PFSK-1 (cell line): ENCODE measurements at regions not wholly inside any gene's neighbourhood (a gene's known extent, or its start where the extent isn't known, plus 50 kb on each side); places are given as distances from the start of the nearest gene placed in this dataset.

Experiments used
- FOXP2 ChIP-seq: optimal IDR thresholded peaks from 2 replicates; pipeline ENCODE3; 2011; ENCODE audit warnings: borderline replicate concordance, control low read depth, inconsistent platforms; ENCODE audit not compliant: insufficient read depth; ENCODE audit errors: extremely low read length, extremely low read depth
- POLR2AphosphoS5 ChIP-seq: IDR thresholded peaks from 2 replicates; pipeline ENCODE4 v1.6.1; 2012; ENCODE audit warnings: low read depth, mild to moderate bottlenecking, control low read depth, low read length, moderate library complexity
- SIN3A ChIP-seq: IDR thresholded peaks from 2 replicates; pipeline ENCODE4 v1.6.1; 2012; ENCODE audit warnings: mild to moderate bottlenecking, low read length, moderate library complexity, borderline replicate concordance; ENCODE audit not compliant: insufficient read depth
- TAF1 ChIP-seq: IDR thresholded peaks from 2 replicates; pipeline ENCODE4 v1.6.1; 2012; ENCODE audit warnings: low read length, control low read depth, borderline replicate concordance; ENCODE audit not compliant: insufficient read depth
- TF ChIP-seq, protein P1 (sequence below), 2 experiments: IDR thresholded peaks; 2 replicates each; pipeline versions ENCODE4 v1.6.1 to v1.8.0; 2011 to 2012; ENCODE audit warnings: low read depth in 2 of 2, low read length in 2 of 2, control low read depth in 1 of 2, inconsistent platforms in 1 of 2, mild to moderate bottlenecking in 1 of 2, moderate library complexity in 1 of 2; ENCODE audit not compliant: insufficient read depth in 1 of 2

DNA sequence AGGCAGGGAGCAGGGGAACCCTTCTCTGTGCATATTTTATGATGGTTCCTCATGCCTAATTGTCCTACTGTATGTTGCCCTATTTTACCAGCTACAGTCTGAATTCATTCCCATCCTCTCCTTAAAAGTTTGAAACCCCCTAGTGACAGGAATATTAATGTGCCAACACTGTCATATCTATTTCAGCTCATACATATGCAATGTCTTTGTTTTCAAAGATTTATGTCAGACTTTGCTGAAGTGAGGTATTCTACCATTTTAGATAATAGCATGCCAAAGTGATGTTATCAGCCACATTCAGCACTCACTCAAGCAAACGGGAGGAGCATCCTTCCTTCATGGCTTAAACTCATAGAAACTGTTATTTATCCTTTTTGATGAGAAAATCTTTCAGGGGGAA lies 696.5 kb downstream of the NR2F1-AS1 start:
- TF ChIP-seq TAF1: no peak

DNA sequence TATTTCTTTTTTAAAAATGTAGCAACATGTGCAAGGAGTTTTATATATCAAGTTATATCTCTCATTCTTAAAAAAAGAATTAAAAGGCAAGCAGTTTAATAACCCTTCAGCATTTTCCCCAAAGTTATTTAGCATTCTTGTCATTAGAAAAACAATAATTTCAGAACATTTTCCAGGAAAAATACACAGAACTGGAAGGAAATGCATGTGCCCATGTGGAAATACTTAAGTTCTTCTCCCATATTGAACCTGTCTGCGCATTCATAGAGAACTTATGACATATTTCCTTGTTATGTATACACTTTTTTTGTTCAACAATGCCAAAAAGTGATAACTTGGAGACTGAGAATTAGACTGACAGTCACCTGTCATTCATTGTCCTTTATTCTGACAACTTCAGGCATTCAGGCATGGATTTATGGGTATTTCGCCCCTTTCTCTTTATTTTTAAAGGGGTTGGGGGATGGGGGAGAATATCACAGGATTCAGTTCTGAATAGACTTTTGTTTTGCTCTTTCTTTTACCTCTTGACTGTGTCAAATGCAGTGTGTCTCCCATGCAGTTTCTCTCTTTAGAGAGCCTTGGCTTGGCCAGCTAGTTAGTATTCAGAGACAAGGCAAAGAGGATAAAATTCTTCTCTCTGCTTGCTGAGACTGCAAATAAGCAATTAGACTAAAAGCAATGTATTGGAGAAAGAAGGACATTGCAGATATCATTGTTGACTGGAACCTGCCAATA lies 701.0 kb downstream of the NR2F1-AS1 start:
- TF ChIP-seq POLR2AphosphoS5: no peak
- no peak for TF ChIP-seq TAF1
- no peak for TF ChIP-seq SIN3A

DNA sequence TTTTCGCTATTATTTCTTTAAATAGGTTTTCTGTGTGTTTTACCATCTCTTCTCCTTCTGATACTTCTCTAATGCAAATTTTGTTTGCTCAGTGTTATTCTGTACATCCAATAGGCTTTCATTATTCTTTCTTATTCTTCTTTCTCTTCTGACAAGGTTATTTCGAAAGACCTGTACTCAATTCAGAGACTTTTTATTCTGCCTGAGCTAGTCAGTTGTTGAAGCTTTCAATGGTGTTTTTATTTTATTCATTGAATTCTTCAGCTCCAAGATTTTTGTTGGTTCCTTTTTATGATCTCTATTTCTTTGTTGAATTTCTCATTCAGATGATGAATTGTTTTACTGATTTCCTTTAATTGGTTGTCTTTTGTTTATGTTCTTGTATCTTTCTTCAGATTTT lies 706.2 kb downstream of the NR2F1-AS1 start:
- TF ChIP-seq FOXP2 (no peak), POLR2AphosphoS5 (no peak), SIN3A (no peak), TAF1 (no peak)
- TF ChIP-seq, protein P1, sequence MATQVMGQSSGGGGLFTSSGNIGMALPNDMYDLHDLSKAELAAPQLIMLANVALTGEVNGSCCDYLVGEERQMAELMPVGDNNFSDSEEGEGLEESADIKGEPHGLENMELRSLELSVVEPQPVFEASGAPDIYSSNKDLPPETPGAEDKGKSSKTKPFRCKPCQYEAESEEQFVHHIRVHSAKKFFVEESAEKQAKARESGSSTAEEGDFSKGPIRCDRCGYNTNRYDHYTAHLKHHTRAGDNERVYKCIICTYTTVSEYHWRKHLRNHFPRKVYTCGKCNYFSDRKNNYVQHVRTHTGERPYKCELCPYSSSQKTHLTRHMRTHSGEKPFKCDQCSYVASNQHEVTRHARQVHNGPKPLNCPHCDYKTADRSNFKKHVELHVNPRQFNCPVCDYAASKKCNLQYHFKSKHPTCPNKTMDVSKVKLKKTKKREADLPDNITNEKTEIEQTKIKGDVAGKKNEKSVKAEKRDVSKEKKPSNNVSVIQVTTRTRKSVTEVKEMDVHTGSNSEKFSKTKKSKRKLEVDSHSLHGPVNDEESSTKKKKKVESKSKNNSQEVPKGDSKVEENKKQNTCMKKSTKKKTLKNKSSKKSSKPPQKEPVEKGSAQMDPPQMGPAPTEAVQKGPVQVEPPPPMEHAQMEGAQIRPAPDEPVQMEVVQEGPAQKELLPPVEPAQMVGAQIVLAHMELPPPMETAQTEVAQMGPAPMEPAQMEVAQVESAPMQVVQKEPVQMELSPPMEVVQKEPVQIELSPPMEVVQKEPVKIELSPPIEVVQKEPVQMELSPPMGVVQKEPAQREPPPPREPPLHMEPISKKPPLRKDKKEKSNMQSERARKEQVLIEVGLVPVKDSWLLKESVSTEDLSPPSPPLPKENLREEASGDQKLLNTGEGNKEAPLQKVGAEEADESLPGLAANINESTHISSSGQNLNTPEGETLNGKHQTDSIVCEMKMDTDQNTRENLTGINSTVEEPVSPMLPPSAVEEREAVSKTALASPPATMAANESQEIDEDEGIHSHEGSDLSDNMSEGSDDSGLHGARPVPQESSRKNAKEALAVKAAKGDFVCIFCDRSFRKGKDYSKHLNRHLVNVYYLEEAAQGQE (IDR thresholded peaks at IDR 0.05; ENCODE audit: insufficient read depth in 1 of 2, low read depth in 2 of 2, low read length in 2 of 2): no peak

DNA sequence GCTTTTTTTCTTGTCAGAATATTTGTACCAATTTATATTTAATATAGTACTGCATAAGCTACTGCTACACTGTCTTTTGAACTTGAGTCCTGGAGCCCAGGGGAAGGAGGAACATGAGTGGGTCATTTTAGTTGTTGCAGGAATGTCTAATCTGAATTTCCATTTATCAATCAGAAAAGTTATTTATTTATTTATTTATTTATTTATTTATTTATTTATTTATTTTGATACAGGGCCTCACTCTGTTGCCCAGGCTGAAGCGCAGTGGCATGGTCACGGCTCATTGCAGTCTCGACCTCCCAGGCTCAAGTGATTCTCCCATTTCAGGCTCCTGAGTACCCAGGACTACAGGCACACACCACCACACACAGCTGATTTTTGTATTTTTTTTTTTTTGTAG lies 712.6 kb downstream of the NR2F1-AS1 start:
- no peak for TF ChIP-seq FOXP2
- no peak for TF ChIP-seq SIN3A

DNA sequence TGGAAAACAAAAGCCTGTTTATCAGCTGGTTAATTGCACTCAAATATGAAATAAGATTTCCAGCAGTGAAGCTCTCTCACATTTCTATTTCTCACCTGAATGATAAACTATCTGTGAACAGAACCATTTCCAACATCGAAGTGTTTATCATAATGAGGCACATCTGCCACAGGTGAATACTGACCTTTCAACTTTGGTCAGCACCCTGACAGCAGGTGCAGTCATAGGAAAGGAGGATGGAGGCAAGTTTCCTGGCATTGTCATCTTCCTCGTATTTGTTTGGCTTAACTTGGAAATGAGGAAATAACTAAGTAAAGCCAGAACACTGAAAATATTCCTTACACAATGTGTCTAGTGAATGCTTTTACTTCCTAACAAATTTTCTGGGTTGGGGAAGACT lies 716.4 kb downstream of the NR2F1-AS1 start:
- no peak for TF ChIP-seq SIN3A
- no peak for TF ChIP-seq POLR2AphosphoS5
- TF ChIP-seq, protein P1 (IDR thresholded peaks at IDR 0.05; ENCODE audit: insufficient read depth in 1 of 2, low read depth in 2 of 2, low read length in 2 of 2): no peak
- no peak for TF ChIP-seq TAF1
- TF ChIP-seq FOXP2: no peak

DNA sequence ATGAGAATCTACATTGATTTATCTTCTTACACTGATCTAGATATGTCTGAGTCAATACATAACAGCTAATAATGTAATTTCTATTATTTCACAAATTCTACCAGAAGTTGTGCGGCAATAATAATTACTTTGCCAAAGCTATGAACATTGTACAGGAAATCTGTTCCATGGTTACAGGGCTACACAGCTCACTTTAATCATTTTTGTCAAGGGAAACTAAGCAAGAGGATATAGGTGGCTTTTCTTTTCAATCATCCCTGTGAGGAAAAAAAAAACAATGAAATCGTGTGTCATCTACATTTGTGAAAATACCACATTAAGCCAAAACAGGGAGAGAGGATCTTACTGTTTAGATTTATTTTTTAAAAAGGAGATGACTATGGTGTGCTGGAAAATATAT lies 717.4 kb downstream of the NR2F1-AS1 start:
- TF ChIP-seq SIN3A (no peak), POLR2AphosphoS5 (no peak), FOXP2 (no peak), TAF1 (no peak)
- TF ChIP-seq, protein P1 (IDR thresholded peaks at IDR 0.05; ENCODE audit: insufficient read depth in 1 of 2, low read depth in 2 of 2, low read length in 2 of 2): no peak
